GM21381 (cell line): ENCODE measurements at regions not wholly inside any gene's neighbourhood (a gene's known extent, or its start where the extent isn't known, plus 50 kb on each side); places are given as distances from the start of the nearest gene placed in this dataset.

Experiments used
- ATAC-seq: cut with Tn5 transposase; IDR thresholded peaks from one replicate; pipeline ENCODE4 v1.9.1; 2021; ENCODE audit warnings: mild to moderate bottlenecking, moderate library complexity; ENCODE audit not compliant: unreplicated experiment

GRCh38 chr22:49365191-49365837 lies 462.4 kb downstream of the BRD1 start:
- ATAC-seq, result no peak

- ATAC-seq, result no peak
These were observed 463.3 kb downstream of the BRD1 start for GRCh38 chr22:49364398-49364797.

GRCh38 chr22:49363526-49364230 lies 464.0 kb downstream of the BRD1 start:
- no peak for ATAC-seq

GRCh38 chr22:49362211-49362839 lies 465.3 kb downstream of the BRD1 start:
- ATAC-seq, result no peak

GRCh38 chr22:49361164-49361563 lies 466.5 kb downstream of the BRD1 start:
- ATAC-seq, result no peak

GRCh38 chr22:49360746-49361145 lies 466.9 kb downstream of the BRD1 start:
- ATAC-seq, result no peak

GRCh38 chr22:49359076-49359475 lies 468.6 kb downstream of the BRD1 start:
- no peak for ATAC-seq

GRCh38 chr22:49357661-49358440 lies 469.8 kb downstream of the BRD1 start:
- ATAC-seq, result no peak

GRCh38 chr22:49356428-49356827 lies 471.2 kb downstream of the BRD1 start:
- no peak for ATAC-seq

- ATAC-seq, result no peak
These were observed 472.3 kb downstream of the BRD1 start for GRCh38 chr22:49355211-49355920.

- ATAC-seq, result no peak
These were observed 473.0 kb downstream of the BRD1 start for GRCh38 chr22:49354516-49355210.

GRCh38 chr22:49353235-49353634 lies 474.4 kb downstream of the BRD1 start:
- no peak for ATAC-seq

GRCh38 chr22:49352361-49353169 lies 475.1 kb downstream of the BRD1 start:
- no peak for ATAC-seq

GRCh38 chr22:49351761-49352227 lies 475.9 kb downstream of the BRD1 start:
- ATAC-seq, result no peak

- ATAC-seq, result no peak
These were observed 477.1 kb downstream of the BRD1 start for GRCh38 chr22:49350441-49351121.

GRCh38 chr22:49349841-49350381 lies 477.8 kb downstream of the BRD1 start:
- ATAC-seq, result no peak

GRCh38 chr22:49349181-49349835 lies 478.4 kb downstream of the BRD1 start:
- no peak for ATAC-seq

GRCh38 chr22:49348631-49349030 lies 479.0 kb downstream of the BRD1 start:
- ATAC-seq, result no peak
